ENCODE measurements at regions not wholly inside any gene's neighbourhood (a gene's known extent, or its start where the extent isn't known, plus 50 kb on each side); places are given as distances from the start of the nearest gene placed in this dataset.

DNA sequence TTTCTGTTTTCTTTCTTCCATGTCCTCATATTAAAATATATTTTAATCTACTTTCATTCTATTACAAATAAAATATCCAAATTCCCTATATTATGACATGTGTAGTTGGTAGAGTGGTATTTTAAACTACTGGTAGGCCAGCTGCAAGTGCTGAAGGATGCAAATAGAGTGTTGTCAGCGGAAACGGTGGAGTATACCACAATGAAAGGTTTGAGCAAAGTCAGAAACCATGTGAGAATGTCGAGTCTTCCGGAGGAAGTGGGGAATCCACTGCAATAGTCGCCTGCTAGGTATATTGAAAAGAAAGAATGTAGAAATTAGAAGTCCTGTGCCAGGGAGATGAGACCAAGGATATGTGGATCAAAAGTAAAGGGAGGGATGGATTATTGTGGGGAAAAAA lies 373.9 kb downstream of the DSEL start:
- Histone ChIP-seq H2AFZ (ENCODE audit: low read length) (no peak overlapping the region), H3K79me2 (ENCODE audit: insufficient read depth, low read length) (no peaks in the 10 kb centered on the region)

DNA sequence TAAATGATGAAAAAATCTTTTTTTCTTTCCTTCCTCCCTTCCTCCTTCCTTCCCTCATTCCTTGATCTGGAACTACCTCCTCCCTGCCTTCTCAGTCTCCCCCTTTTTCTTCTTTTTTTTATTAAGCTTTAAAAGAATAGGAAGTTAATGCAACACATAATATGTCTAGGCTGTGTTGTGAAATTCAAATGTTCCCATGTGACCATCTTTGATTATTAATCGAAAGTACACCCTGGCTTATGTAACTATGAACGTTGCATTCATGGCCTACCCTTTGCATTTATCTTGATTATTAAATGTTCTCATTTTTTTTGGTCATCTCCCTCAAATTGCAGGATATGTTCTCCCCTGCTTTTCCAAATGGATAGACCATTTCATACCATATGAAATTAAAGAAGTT lies 376.0 kb downstream of the DSEL start:
- Histone ChIP-seq H3K9me3 (ENCODE audit: low read depth, low read length) (no peaks in the 10 kb centered on the region), H3K4me3 (ENCODE audit: insufficient read depth, low read length) (no peak overlapping the region), H3K36me3 (ENCODE audit: insufficient read depth, low read length) (no peaks in the 10 kb centered on the region), H3K27me3 (ENCODE audit: insufficient read depth, low read length) (no peaks in the 10 kb centered on the region), H4K20me1 (ENCODE audit: insufficient read depth, low read length) (no peaks in the 10 kb centered on the region), H3K4me1 (ENCODE audit: insufficient read depth, low read length) (no peaks in the 10 kb centered on the region), H3K27ac (ENCODE audit: low read depth, low read length) (no peak overlapping the region), H2AFZ (ENCODE audit: low read length) (no peak overlapping the region), H3K79me2 (ENCODE audit: insufficient read depth, low read length) (no peaks in the 10 kb centered on the region), H3K4me2 (ENCODE audit: insufficient read depth, low read length) (no peak overlapping the region)
- DNase-seq (ENCODE audit: insufficient read length, low spot score, missing footprints), result no peak
- TF ChIP-seq, protein P1, sequence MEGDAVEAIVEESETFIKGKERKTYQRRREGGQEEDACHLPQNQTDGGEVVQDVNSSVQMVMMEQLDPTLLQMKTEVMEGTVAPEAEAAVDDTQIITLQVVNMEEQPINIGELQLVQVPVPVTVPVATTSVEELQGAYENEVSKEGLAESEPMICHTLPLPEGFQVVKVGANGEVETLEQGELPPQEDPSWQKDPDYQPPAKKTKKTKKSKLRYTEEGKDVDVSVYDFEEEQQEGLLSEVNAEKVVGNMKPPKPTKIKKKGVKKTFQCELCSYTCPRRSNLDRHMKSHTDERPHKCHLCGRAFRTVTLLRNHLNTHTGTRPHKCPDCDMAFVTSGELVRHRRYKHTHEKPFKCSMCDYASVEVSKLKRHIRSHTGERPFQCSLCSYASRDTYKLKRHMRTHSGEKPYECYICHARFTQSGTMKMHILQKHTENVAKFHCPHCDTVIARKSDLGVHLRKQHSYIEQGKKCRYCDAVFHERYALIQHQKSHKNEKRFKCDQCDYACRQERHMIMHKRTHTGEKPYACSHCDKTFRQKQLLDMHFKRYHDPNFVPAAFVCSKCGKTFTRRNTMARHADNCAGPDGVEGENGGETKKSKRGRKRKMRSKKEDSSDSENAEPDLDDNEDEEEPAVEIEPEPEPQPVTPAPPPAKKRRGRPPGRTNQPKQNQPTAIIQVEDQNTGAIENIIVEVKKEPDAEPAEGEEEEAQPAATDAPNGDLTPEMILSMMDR (IDR thresholded peaks at IDR 0.05; ENCODE audit: extremely low read depth, low read depth, low read length), result no peak

More for the DNA sequence above, 373.9 kb downstream of the DSEL start:
- Histone ChIP-seq H3K36me3 (ENCODE audit: insufficient read depth, low read length) (no peaks in the 10 kb centered on the region), H3K4me2 (ENCODE audit: insufficient read depth, low read length) (no peak overlapping the region), H3K4me1 (ENCODE audit: insufficient read depth, low read length) (no peaks in the 10 kb centered on the region), H3K9me3 (ENCODE audit: low read depth, low read length) (no peaks in the 10 kb centered on the region), H4K20me1 (ENCODE audit: insufficient read depth, low read length) (no peaks in the 10 kb centered on the region), H3K27me3 (ENCODE audit: insufficient read depth, low read length) (no peaks in the 10 kb centered on the region), H3K4me3 (ENCODE audit: insufficient read depth, low read length) (no peak overlapping the region), H3K27ac (ENCODE audit: low read depth, low read length) (no peak overlapping the region)
- DNase-seq (ENCODE audit: insufficient read length, low spot score, missing footprints), result no peak
- TF ChIP-seq, protein P1 (IDR thresholded peaks at IDR 0.05; ENCODE audit: extremely low read depth, low read depth, low read length), result no peak

DNA sequence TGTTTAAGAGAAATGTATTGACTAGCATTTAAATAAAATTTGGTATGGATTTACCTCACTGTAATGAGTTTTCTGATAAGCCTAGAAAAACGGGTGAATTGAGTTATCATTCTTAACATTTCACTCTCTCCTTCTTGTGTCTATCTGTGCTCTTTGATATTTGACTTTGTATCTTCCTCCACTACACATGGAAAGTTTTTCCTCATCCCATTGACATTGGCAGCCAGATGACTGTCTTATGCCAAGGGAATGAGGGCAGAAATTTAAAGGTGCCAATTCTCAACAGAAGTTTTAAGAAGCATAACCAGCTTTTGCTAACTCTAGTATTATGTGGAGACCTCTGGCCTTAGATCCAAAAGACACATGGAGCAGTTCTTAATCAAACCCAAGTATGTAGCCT lies 376.6 kb downstream of the DSEL start:
- H3K79me2 ChIP-seq (ENCODE audit: insufficient read depth, low read length), result no peaks in the 10 kb centered on the region
- H3K4me1 ChIP-seq (ENCODE audit: insufficient read depth, low read length), result no peaks in the 10 kb centered on the region
- TF ChIP-seq, protein P1 (IDR thresholded peaks at IDR 0.05; ENCODE audit: extremely low read depth, low read depth, low read length), result no peak
- no peak overlapping the region for H3K4me2 ChIP-seq (ENCODE audit: insufficient read depth, low read length)
- no peaks in the 10 kb centered on the region for H3K9me3 ChIP-seq (ENCODE audit: low read depth, low read length)
- H3K4me3 ChIP-seq (ENCODE audit: insufficient read depth, low read length), result no peak overlapping the region
- no peaks in the 10 kb centered on the region for H4K20me1 ChIP-seq (ENCODE audit: insufficient read depth, low read length)
- H2AFZ ChIP-seq (ENCODE audit: low read length), result no peak overlapping the region
- DNase-seq (ENCODE audit: insufficient read length, low spot score, missing footprints), result no peak
- no peaks in the 10 kb centered on the region for H3K36me3 ChIP-seq (ENCODE audit: insufficient read depth, low read length)
- H3K27ac ChIP-seq (ENCODE audit: low read depth, low read length), result no peak overlapping the region
- H3K27me3 ChIP-seq (ENCODE audit: insufficient read depth, low read length), result no peaks in the 10 kb centered on the region

DNA sequence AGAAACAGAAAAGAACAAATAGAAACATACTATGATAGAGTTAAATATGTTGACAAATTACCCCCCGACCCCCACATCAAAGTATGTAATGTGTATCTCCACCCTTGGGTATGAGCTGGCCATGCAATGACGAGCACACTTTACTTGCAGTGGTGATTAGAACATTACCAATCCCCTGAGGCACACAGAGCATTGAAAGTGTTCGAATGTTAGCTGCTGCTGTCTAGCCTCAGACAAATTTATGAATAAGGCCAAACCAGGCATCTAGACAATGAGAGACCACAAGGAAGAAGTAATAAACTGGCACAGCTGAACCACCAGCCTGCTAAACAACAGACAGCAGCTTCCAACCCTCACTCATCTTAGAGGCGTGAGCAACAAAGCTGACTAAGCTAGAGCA lies 380.5 kb downstream of the DSEL start:
- TF ChIP-seq, protein P1 (IDR thresholded peaks at IDR 0.05; ENCODE audit: extremely low read depth, low read depth, low read length), result no peak

More for the DNA sequence above, 380.5 kb downstream of the DSEL start:
- no peaks in the 10 kb centered on the region for H3K27me3 ChIP-seq (ENCODE audit: insufficient read depth, low read length)
- DNase-seq (ENCODE audit: insufficient read length, low spot score, missing footprints), result no peak
- no peaks in the 10 kb centered on the region for H3K36me3 ChIP-seq (ENCODE audit: insufficient read depth, low read length)
- no peak overlapping the region for H3K4me3 ChIP-seq (ENCODE audit: insufficient read depth, low read length)
- H3K9me3 ChIP-seq (ENCODE audit: low read depth, low read length), result no peaks in the 10 kb centered on the region
- no peak overlapping the region for H3K4me2 ChIP-seq (ENCODE audit: insufficient read depth, low read length)
- H2AFZ ChIP-seq (ENCODE audit: low read length), result no peak overlapping the region
- H4K20me1 ChIP-seq (ENCODE audit: insufficient read depth, low read length), result no peaks in the 10 kb centered on the region
- H3K79me2 ChIP-seq (ENCODE audit: insufficient read depth, low read length), result no peaks in the 10 kb centered on the region
- no peak overlapping the region for H3K27ac ChIP-seq (ENCODE audit: low read depth, low read length)
- no peaks in the 10 kb centered on the region for H3K4me1 ChIP-seq (ENCODE audit: insufficient read depth, low read length)
